ENCODE measurements at regions not wholly inside any gene's neighbourhood (a gene's known extent, or its start where the extent isn't known, plus 50 kb on each side); places are given as distances from the start of the nearest gene placed in this dataset.

- TF ChIP-seq CTCF (IDR thresholded peaks at IDR 0.05; ENCODE audit: insufficient read depth, low read length) (no peak), POLR2AphosphoS5 (IDR thresholded peaks at IDR 0.05; ENCODE audit: low read depth) (no peak)
- TF ChIP-seq, protein P1, sequence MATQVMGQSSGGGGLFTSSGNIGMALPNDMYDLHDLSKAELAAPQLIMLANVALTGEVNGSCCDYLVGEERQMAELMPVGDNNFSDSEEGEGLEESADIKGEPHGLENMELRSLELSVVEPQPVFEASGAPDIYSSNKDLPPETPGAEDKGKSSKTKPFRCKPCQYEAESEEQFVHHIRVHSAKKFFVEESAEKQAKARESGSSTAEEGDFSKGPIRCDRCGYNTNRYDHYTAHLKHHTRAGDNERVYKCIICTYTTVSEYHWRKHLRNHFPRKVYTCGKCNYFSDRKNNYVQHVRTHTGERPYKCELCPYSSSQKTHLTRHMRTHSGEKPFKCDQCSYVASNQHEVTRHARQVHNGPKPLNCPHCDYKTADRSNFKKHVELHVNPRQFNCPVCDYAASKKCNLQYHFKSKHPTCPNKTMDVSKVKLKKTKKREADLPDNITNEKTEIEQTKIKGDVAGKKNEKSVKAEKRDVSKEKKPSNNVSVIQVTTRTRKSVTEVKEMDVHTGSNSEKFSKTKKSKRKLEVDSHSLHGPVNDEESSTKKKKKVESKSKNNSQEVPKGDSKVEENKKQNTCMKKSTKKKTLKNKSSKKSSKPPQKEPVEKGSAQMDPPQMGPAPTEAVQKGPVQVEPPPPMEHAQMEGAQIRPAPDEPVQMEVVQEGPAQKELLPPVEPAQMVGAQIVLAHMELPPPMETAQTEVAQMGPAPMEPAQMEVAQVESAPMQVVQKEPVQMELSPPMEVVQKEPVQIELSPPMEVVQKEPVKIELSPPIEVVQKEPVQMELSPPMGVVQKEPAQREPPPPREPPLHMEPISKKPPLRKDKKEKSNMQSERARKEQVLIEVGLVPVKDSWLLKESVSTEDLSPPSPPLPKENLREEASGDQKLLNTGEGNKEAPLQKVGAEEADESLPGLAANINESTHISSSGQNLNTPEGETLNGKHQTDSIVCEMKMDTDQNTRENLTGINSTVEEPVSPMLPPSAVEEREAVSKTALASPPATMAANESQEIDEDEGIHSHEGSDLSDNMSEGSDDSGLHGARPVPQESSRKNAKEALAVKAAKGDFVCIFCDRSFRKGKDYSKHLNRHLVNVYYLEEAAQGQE (IDR thresholded peaks at IDR 0.05; ENCODE audit: insufficient replicate concordance, low read depth) = no peak
These were observed 169.1 kb upstream of the PTBP2 start for GRCh38 chr1:96552451-96552850.
